ENCODE measurements at regions not wholly inside any gene's neighbourhood (a gene's known extent, or its start where the extent isn't known, plus 50 kb on each side); places are given as distances from the start of the nearest gene placed in this dataset.

DNA sequence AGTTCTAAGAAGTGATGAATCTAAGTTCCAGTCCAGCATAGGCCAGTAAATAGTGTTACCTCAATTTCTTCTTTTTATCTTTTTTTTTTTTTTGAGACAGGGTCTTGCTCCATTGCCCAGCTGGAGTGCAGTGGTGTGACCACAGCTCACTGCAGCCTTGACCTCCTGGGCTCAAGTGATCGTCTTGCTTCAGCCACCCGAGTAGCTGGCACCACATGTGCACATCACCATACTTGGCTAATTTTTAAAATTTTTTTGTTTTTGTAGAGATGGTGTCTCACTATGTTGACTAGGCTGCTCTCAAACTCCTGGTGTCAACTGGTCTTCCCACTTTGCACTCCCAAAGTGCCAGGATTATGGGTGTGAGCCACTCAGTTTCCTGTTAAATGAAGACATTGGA, 126.6 kb upstream of the LYZL2 start:
- no peak overlapping the region for H3K9ac ChIP-seq
- H4K20me1 ChIP-seq: no peaks in the 10 kb centered on the region
- H3K4me1 ChIP-seq: peaks cover 0 to 4% (median 0%) of the 10 kb centered on the region in 10 experiments; a peak in 3 of 20 replicates
- TF ChIP-seq Cebpa-rat (IDR thresholded peaks at IDR 0.05): no peak
- no peak overlapping the region for H3K4me2 ChIP-seq
- no peaks in the 10 kb centered on the region for H3K36me3 ChIP-seq
- H3K4me3 ChIP-seq: no peak overlapping the region
- no peak overlapping the region for H3K27ac ChIP-seq
- no peaks in the 10 kb centered on the region for H3K27me3 ChIP-seq
- peaks cover 0 to 6% (median 0%) of the 10 kb centered on the region in 11 experiments; a peak in 3 of 22 replicates for H3K9me3 ChIP-seq (replicated peaks in 1 of 11)

DNA sequence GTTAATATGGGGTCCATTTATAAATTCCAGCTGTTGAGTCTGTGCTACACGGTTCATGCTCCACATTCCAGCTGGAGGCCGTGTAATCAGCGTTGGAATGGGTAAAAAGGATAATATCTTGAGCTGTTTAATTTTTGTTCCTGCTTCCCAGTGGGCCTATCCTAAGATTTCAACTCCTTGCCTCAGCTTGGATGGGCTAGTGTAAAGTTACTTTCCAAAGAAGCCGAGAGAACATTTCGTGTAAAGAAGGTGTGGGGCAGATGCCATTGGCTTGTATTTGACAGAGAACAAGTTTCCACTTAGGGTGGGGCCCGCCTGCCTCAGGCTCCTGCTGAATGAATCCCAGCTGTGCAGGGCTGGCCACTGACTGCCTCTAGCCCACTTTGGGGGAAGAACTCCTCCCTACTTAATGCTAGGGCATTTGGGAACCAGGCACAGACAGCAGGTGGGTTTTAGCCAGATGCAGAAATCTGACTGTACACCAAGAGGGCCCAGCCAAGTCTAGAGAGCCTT, 125.9 kb upstream of the LYZL2 start:
- no peaks in the 10 kb centered on the region for H3K36me3 ChIP-seq
- H3K27ac ChIP-seq: no peak overlapping the region
- H4K20me1 ChIP-seq: no peaks in the 10 kb centered on the region
- peaks cover 0 to 9% (median 0%) of the 10 kb centered on the region in 10 experiments; a peak in 3 of 20 replicates for H3K4me1 ChIP-seq
- H3K9ac ChIP-seq: no peak overlapping the region
- H3K27me3 ChIP-seq: no peaks in the 10 kb centered on the region
- H3K4me2 ChIP-seq: no peak overlapping the region
- H3K9me3 ChIP-seq (replicated peaks in 1 of 11): no peaks in the 10 kb centered on the region
- TF ChIP-seq Cebpa-rat (IDR thresholded peaks at IDR 0.05): no peak
- no peak overlapping the region for H3K4me3 ChIP-seq

DNA sequence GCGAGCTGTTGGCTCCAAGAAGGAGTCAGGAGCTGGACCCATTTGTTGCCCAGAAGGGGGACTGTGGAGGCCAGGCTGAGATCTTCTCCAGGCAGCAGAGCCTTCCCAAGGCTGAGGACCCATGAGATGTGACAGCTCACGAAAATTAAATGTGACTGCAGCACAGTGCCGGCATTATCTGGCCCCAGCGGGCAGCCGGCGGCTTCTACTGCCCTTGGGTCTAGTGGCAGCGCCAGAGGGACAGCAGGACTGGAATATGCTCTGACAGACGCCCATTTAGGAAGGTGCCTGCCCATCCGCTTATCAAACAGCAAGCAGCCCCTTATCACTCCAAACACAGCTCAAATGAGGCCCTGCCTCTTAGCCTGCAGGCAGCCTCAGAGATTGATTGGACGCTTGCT, 122.9 kb upstream of the LYZL2 start:
- H3K9me3 ChIP-seq (replicated peaks in 1 of 11): no peaks in the 10 kb centered on the region
- no peaks in the 10 kb centered on the region for H3K27me3 ChIP-seq
- H3K36me3 ChIP-seq: no peaks in the 10 kb centered on the region
- no peak overlapping the region for H3K4me2 ChIP-seq
- H4K20me1 ChIP-seq: no peaks in the 10 kb centered on the region
- H3K4me3 ChIP-seq: no peak overlapping the region
- H3K4me1 ChIP-seq: peaks cover 0 to 9% (median 0%) of the 10 kb centered on the region in 10 experiments; a peak in 3 of 20 replicates
- no peak overlapping the region for H3K9ac ChIP-seq
- TF ChIP-seq Cebpa-rat (IDR thresholded peaks at IDR 0.05): no peak
- H3K27ac ChIP-seq: no peak overlapping the region

DNA sequence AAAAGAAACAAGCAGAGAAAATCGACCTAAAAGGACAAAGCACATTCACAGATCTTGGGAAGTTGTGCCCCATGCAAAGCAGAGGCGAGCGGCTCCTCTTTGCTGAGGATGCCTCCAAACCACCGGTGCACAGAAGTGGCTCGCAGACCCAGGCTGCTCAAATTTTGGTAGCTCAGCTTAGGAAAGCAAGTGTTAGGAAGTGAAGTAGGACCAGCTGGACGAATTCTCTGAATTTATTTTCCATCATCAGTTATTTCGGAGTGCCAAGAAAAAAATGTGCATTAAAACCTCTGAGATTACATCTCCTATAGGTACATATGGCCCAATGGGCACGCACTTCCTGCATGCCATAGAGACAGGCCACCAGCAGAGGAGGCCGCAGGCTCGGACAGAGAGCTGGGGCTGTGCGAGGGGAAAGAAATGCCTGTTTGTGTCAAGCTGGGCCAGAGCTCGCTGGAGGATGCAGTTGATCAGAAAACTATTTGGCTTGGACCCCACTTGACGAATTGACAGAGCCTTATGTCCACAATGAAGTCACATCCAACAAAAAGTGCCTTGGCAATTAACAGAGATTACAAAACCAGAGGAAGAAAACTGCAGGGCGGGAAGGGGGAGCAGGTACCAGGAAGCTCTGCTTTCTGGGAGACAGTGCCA, 122.3 kb upstream of the LYZL2 start:
- peaks cover 0 to 9% (median 0%) of the 10 kb centered on the region in 10 experiments; a peak in 3 of 20 replicates for H3K4me1 ChIP-seq
- no peak overlapping the region for H3K4me2 ChIP-seq
- no peak overlapping the region for H3K27ac ChIP-seq
- H3K4me3 ChIP-seq: no peak overlapping the region
- TF ChIP-seq Cebpa-rat (IDR thresholded peaks at IDR 0.05): no peak
- no peaks in the 10 kb centered on the region for H3K36me3 ChIP-seq
- no peaks in the 10 kb centered on the region for H3K27me3 ChIP-seq
- no peaks in the 10 kb centered on the region for H3K9me3 ChIP-seq (replicated peaks in 1 of 11)
- H4K20me1 ChIP-seq: no peaks in the 10 kb centered on the region
- no peak overlapping the region for H3K9ac ChIP-seq

DNA sequence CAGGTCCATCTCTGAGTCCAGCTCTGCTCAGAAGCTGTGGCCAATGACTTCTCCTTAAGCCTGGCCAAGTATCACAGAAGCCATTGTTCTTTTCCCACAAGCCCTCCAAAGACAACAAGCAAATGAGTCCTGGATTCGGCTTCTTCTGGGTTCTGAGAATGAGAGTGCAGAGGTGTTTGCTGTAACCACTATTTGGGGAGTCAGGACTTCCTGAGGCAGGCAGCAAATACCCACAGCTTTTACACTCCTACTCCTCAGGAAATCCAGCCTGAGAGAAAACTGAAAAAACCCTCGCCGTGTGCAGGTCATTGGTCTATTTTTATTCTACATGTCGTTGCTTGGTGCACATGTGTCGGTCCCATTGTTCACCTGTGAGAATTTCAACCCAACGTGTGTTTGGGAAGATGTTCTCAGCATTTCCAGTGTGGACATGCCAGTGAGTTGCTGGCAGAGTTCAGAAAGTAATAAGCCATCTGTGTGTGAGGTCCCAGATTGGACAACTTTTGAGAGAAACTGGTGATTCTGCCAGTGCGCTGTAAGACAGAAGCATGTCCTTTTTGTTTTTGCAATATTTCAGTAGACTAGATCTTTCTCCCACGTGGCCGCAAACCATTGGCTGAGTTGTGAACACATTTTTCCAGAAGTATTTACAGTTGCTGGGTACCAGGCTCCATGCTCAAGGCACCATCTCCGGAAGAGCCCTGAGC, 121.6 kb upstream of the LYZL2 start:
- Histone ChIP-seq H3K36me3 (no peaks in the 10 kb centered on the region), H3K4me3 (no peak overlapping the region), H3K9ac (no peak overlapping the region), H4K20me1 (no peaks in the 10 kb centered on the region), H3K4me2 (peak overlapping the region in 2 of 11 experiments; percentile 2 to 6; a peak in 1 of 22 replicates), H3K9me3 (replicated peaks in 1 of 11) (no peaks in the 10 kb centered on the region), H3K4me1 (peaks cover 0 to 9% (median 0%) of the 10 kb centered on the region in 10 experiments; a peak in 3 of 20 replicates), H3K27ac (no peak overlapping the region), H3K27me3 (no peaks in the 10 kb centered on the region)
- no peak for TF ChIP-seq Cebpa-rat (IDR thresholded peaks at IDR 0.05)

GRCh38 chr10:30749385-30749784, 119.8 kb upstream of the LYZL2 start:
- no peak overlapping the region for H3K4me2 ChIP-seq
- no peaks in the 10 kb centered on the region for H3K36me3 ChIP-seq
- H3K4me3 ChIP-seq: no peak overlapping the region
- H3K9me3 ChIP-seq (replicated peaks in 1 of 11): no peaks in the 10 kb centered on the region
- H3K9ac ChIP-seq: no peak overlapping the region
- TF ChIP-seq Cebpa-rat (IDR thresholded peaks at IDR 0.05): no peak
- H3K27me3 ChIP-seq: no peaks in the 10 kb centered on the region
- no peak overlapping the region for H3K27ac ChIP-seq
- peaks cover 0 to 9% (median 0%) of the 10 kb centered on the region in 10 experiments; a peak in 3 of 20 replicates for H3K4me1 ChIP-seq
- H4K20me1 ChIP-seq: no peaks in the 10 kb centered on the region

DNA sequence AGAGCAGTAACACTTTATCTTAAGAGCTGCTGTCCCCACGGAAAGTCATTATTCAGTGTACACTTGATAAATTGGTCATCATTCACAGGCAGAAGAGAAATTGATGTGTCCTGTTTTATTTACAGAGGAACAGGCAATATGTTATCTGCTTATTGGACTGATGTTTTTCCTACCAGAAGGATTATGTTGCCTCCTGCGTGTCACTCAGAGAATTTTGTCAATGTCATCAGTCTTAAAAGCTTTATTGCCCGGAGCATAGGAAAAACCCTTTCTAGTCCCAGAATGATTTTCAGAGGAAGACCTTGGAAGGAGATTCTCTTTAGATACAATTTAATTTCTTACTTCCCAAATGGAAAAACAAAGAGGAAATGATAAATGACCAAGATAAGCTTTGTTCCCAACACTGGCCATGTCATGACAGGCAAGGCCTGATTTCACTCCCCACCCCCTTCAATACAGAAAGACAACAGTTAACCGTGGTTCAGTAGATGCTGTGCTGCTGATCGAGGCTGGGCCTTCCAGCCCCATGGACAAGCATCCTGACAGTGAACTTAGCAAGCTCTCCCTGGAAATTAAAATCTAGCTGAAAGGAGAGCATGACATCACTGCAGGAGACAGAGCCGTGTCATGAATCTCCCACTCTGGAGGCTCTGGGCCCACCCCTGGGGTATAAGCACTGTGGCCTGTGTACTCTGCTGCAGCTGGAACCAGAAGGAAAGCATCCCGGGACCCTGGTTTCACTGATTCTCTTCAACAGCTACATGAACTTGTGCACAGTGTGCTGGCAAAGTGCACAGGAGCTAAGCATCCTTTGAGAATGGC, 118.8 kb upstream of the LYZL2 start:
- Histone ChIP-seq H3K4me2 (no peak overlapping the region), H3K36me3 (no peaks in the 10 kb centered on the region), H4K20me1 (no peaks in the 10 kb centered on the region), H3K4me3 (no peak overlapping the region), H3K27me3 (no peaks in the 10 kb centered on the region), H3K27ac (no peak overlapping the region), H3K9ac (no peak overlapping the region), H3K4me1 (peaks cover 0 to 9% (median 0%) of the 10 kb centered on the region in 10 experiments; a peak in 3 of 20 replicates), H3K9me3 (replicated peaks in 1 of 11) (no peaks in the 10 kb centered on the region)
- TF ChIP-seq Cebpa-rat (IDR thresholded peaks at IDR 0.05): no peak

DNA sequence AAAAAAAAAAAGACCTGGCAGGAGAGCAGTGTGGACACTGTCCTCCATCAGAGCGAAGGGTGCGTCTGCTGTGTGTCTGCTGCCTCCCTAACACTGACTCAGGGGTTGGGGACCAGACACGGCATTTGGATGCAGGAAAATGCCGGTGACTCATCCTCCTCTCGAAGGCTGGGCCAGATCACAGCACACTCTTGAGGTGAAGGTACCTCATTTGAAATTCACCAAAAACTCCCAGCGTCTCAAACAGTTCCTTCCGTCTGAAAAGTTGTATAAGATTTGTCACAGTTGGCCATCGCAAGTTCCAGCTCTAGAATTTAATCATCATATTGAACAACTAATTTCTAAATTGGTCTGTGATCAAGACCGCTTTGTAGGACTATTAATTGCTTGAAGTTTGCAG, 118.1 kb upstream of the LYZL2 start:
- H3K27ac ChIP-seq: no peak overlapping the region
- peaks cover 0 to 9% (median 0%) of the 10 kb centered on the region in 10 experiments; a peak in 3 of 20 replicates for H3K4me1 ChIP-seq
- no peak overlapping the region for H3K4me2 ChIP-seq
- no peak overlapping the region for H3K4me3 ChIP-seq
- no peaks in the 10 kb centered on the region for H3K36me3 ChIP-seq
- H3K9me3 ChIP-seq (replicated peaks in 1 of 11): no peaks in the 10 kb centered on the region
- no peak for TF ChIP-seq Cebpa-rat (IDR thresholded peaks at IDR 0.05)
- H4K20me1 ChIP-seq: no peaks in the 10 kb centered on the region
- no peak overlapping the region for H3K9ac ChIP-seq
- no peaks in the 10 kb centered on the region for H3K27me3 ChIP-seq

DNA sequence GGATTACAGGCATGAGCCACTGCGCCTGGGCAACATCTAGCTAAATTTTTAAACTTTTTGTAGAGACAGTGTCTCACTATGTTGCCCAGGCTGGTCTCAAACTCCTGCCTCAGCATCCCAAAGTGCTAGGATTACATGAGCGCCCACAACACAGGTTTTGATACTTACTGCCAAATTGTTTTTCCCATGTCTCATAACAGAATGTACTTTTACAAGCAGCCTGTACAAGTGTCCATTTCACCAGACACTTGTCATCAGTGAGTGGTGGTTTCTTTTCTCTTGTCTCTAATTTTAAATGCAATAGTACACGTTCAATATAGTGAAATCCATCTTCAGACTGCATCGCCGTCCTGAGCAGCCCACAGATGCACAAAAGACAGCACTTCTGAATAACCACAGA, 116.4 kb upstream of the LYZL2 start:
- no peak for TF ChIP-seq Cebpa-rat (IDR thresholded peaks at IDR 0.05)
- H3K9ac ChIP-seq: no peak overlapping the region; a peak in 1 of 22 replicates
- H3K4me2 ChIP-seq: no peak overlapping the region

More for the DNA sequence above, 116.4 kb upstream of the LYZL2 start:
- Histone ChIP-seq H3K27me3 (no peaks in the 10 kb centered on the region), H4K20me1 (no peaks in the 10 kb centered on the region), H3K36me3 (no peaks in the 10 kb centered on the region), H3K9me3 (replicated peaks in 1 of 11) (0 out of 22 replicates have a peak, but pooled peaks cover 0 to under 1% (median 0%) of the 10 kb centered on the region in 11 experiments), H3K4me1 (peaks cover 0 to 6% (median 0%) of the 10 kb centered on the region in 10 experiments; a peak in 3 of 20 replicates), H3K4me3 (no peak overlapping the region), H3K27ac (no peak overlapping the region)

Measured in BLaER1 treated with 17β-estradiol and CSF1 and Interleukin-3, amounts not matched to agents 10 nM and 100 nM (cell line).